H1 (cell line): ENCODE measurements at regions not wholly inside any gene's neighbourhood (a gene's known extent, or its start where the extent isn't known, plus 50 kb on each side); places are given as distances from the start of the nearest gene placed in this dataset.

Experiments
- CTCF ChIA-PET: fragments of 300-600 bp; sonication (Branson Sonifier 250); formaldehyde crosslinking; loops from one replicate; lab custom pipeline; 2021; ENCODE audit not compliant: partially characterized antibody; lab: Charles Lee
- POLR2A ChIA-PET: fragments of 300-600 bp; sonication (Branson Sonifier 250); formaldehyde crosslinking; loops from one replicate; lab custom pipeline; 2021; ENCODE audit warnings: inconsistent platforms; ENCODE audit not compliant: partially characterized antibody; lab: Charles Lee
- DNase-seq, 2 experiments: peaks; one replicate each; pipeline versions ENCODE4 v3.0.0 to v3.0.0-alpha.2; 2010 to 2022; ENCODE audit warnings: low spot score in 2 of 2, low read depth in 1 of 2, mixed read lengths in 1 of 2
- FAIRE-seq: peaks from 2 replicates; lab custom pipeline; 2011; peaks lifted over from hg19 to GRCh38; lab: Jason Lieb, UNC
- H2AFZ ChIP-seq: 2 replicates; pipeline ENCODE4 v1.8.1; 2012; ENCODE audit warnings: low read length, inconsistent platforms
- H2AK5ac ChIP-seq: 2 replicates; pipeline ENCODE4 v1.6.1; 2013; ENCODE audit warnings: low read depth, low read length
- H2BK120ac ChIP-seq: replicated peaks from 2 replicates; pipeline ENCODE3; 2013; ENCODE audit warnings: low read depth, low read length, inconsistent platforms
- H2BK12ac ChIP-seq: 2 replicates; pipeline ENCODE4 v1.6.1; 2013; ENCODE audit warnings: low read depth, low read length
- H2BK15ac ChIP-seq: 2 replicates; pipeline ENCODE4 v1.6.1; 2013; ENCODE audit warnings: low read length
- H2BK20ac ChIP-seq: 2 replicates; pipeline ENCODE4 v1.6.1; 2013; ENCODE audit warnings: low read length
- H2BK5ac ChIP-seq: 2 replicates; pipeline ENCODE4 v1.6.1; 2013; ENCODE audit warnings: low read depth, low read length
- H3K14ac ChIP-seq: 2 replicates; pipeline ENCODE4 v1.6.1; 2013; ENCODE audit warnings: inconsistent platforms; ENCODE audit not compliant: insufficient read length
- H3K18ac ChIP-seq: 2 replicates; pipeline ENCODE4 v1.6.1; 2013; ENCODE audit warnings: low read length; ENCODE audit errors: extremely low read depth
- H3K23ac ChIP-seq: 2 replicates; pipeline ENCODE4 v1.6.1; 2013; ENCODE audit warnings: inconsistent platforms; ENCODE audit not compliant: insufficient read length
- H3K23me2 ChIP-seq: 2 replicates; pipeline ENCODE4 v1.6.1; 2013; ENCODE audit warnings: low read depth, low read length
- H3K27ac ChIP-seq: 2 replicates; pipeline ENCODE4 v1.6.1; 2011; ENCODE audit warnings: low read depth, low read length, inconsistent platforms
- H3K27me3 ChIP-seq, 4 experiments: replicated peaks in 1 of 4; 1 replicate in 1 of 4; 2 replicates in 3 of 4; pipeline versions ENCODE4 v1.6.1 to v1.8.1; 2011 to 2013; ENCODE audit warnings: low read length in 3 of 4, mild to moderate bottlenecking in 3 of 4, inconsistent platforms in 2 of 4, mixed read lengths in 2 of 4, moderate library complexity in 1 of 4; ENCODE audit not compliant: control insufficient read depth in 3 of 4, insufficient read depth in 3 of 4; ENCODE audit errors: extremely low read depth in 1 of 4
- H3K36me3 ChIP-seq, 4 experiments: 2 replicates each; pipeline versions ENCODE4 v1.6.1 to v1.8.1; 2011 to 2013; ENCODE audit warnings: mild to moderate bottlenecking in 4 of 4, low read length in 3 of 4, moderate library complexity in 2 of 4, control low read depth in 1 of 4, inconsistent platforms in 1 of 4; ENCODE audit not compliant: insufficient read depth in 4 of 4, control insufficient read depth in 2 of 4
- H3K4ac ChIP-seq: replicated peaks from 2 replicates; pipeline ENCODE3; 2013; ENCODE audit warnings: low read length, low read depth, mixed read lengths, inconsistent platforms; ENCODE audit not compliant: insufficient read length
- H3K4me1 ChIP-seq, 4 experiments: replicated peaks in 1 of 4; 1 replicate in 1 of 4; 2 replicates in 3 of 4; pipeline versions ENCODE4 v1.6.1 to v1.8.1; 2011 to 2013; ENCODE audit warnings: low read length in 3 of 4, inconsistent platforms in 2 of 4, mixed read lengths in 1 of 4; ENCODE audit not compliant: insufficient read depth in 4 of 4, control insufficient read depth in 3 of 4
- H3K4me2 ChIP-seq, 2 experiments: 2 replicates each; pipeline versions ENCODE4 v1.6.1 to v1.8.1; 2011 to 2013; ENCODE audit warnings: low read depth in 2 of 2, low read length in 2 of 2, control low read depth in 1 of 2, inconsistent platforms in 1 of 2, mild to moderate bottlenecking in 1 of 2; ENCODE audit not compliant: insufficient read depth in 1 of 2
- H3K4me3 ChIP-seq, 4 experiments: fragments of 200-600, 300-600 bp in 1 of 4; sonication (generic), shearing (Covaris generic), sonication (Bioruptor Twin) in 1 of 4; 2 replicates each; pipeline versions ENCODE4 v1.5.1 to v1.8.1; 2011 to 2016; ENCODE audit warnings: low read length in 4 of 4, low read depth in 3 of 4, control low read depth in 2 of 4, inconsistent platforms in 2 of 4, mild to moderate bottlenecking in 2 of 4, mixed read lengths in 1 of 4, moderate library complexity in 1 of 4; ENCODE audit not compliant: insufficient read depth in 2 of 4; ENCODE audit errors: extremely low read depth in 1 of 4
- H3K56ac ChIP-seq: replicated peaks from 2 replicates; pipeline ENCODE3; 2013; ENCODE audit warnings: low read depth, mild to moderate bottlenecking, mixed read lengths, low read length, inconsistent platforms; ENCODE audit not compliant: insufficient read length
- H3K79me1 ChIP-seq: 2 replicates; pipeline ENCODE4 v1.6.1; 2013; ENCODE audit warnings: low read depth, low read length, control low read depth
- H3K79me2 ChIP-seq, 2 experiments: 2 replicates each; pipeline versions ENCODE4 v1.6.1 to v1.8.1; 2012 to 2013; ENCODE audit warnings: low read length in 2 of 2, mild to moderate bottlenecking in 2 of 2, inconsistent platforms in 1 of 2; ENCODE audit not compliant: insufficient read depth in 2 of 2, control insufficient read depth in 1 of 2
- H3K9ac ChIP-seq, 4 experiments: replicated peaks in 1 of 4; 1 replicate in 1 of 4; 2 replicates in 3 of 4; pipeline versions ENCODE4 v1.6.1 to v1.8.1; 2011 to 2013; ENCODE audit warnings: low read depth in 3 of 4, low read length in 3 of 4, control low read depth in 2 of 4, mild to moderate bottlenecking in 2 of 4, moderate library complexity in 2 of 4, inconsistent platforms in 1 of 4; ENCODE audit errors: extremely low read depth in 1 of 4
- H3K9me3 ChIP-seq, 2 experiments: 2 replicates each; pipeline versions ENCODE4 v1.6.1 to v1.8.1; 2012 to 2013; ENCODE audit warnings: mild to moderate bottlenecking in 2 of 2, moderate library complexity in 2 of 2, control low read depth in 1 of 2, inconsistent platforms in 1 of 2, low read depth in 1 of 2, low read length in 1 of 2, mixed read lengths in 1 of 2; ENCODE audit not compliant: insufficient read depth in 2 of 2
- H4K20me1 ChIP-seq, 2 experiments: replicated peaks in 1 of 2; 2 replicates each; pipeline versions ENCODE3 to v1.8.1; 2011 to 2013; ENCODE audit warnings: inconsistent platforms in 2 of 2, low read length in 2 of 2, mild to moderate bottlenecking in 1 of 2; ENCODE audit not compliant: insufficient read depth in 2 of 2, control insufficient read depth in 1 of 2
- H4K5ac ChIP-seq: 2 replicates; pipeline ENCODE4 v1.6.1; 2013; ENCODE audit warnings: low read length, low read depth, mixed read lengths, inconsistent platforms; ENCODE audit not compliant: insufficient read length
- H4K8ac ChIP-seq: 2 replicates; pipeline ENCODE4 v1.8.0; 2013; ENCODE audit warnings: mild to moderate bottlenecking, moderate library complexity, low read length, inconsistent platforms; ENCODE audit not compliant: insufficient read depth; ENCODE audit errors: extremely low read depth
- H4K91ac ChIP-seq: replicated peaks from 2 replicates; pipeline ENCODE3; 2013; ENCODE audit warnings: low read length, mixed read lengths, inconsistent platforms; ENCODE audit not compliant: insufficient read length
- ATF3 ChIP-seq: IDR thresholded peaks from 2 replicates; pipeline ENCODE4 v1.6.1; 2011; ENCODE audit warnings: low read depth, mild to moderate bottlenecking, low read length; ENCODE audit not compliant: insufficient read depth
- BCL11A ChIP-seq, 2 experiments: IDR thresholded peaks; one replicate each; pipeline ENCODE4 v1.6.1; 2011; ENCODE audit warnings: low read depth in 2 of 2, low read length in 2 of 2, mild to moderate bottlenecking in 2 of 2
- BRCA1 ChIP-seq: IDR thresholded peaks from 2 replicates; pipeline ENCODE4 v1.6.1; 2012; ENCODE audit warnings: low read depth, low read length, improper control_type of control experiment
- CEBPB ChIP-seq: IDR thresholded peaks from 2 replicates; pipeline ENCODE4 v1.6.1; 2012; ENCODE audit warnings: low read depth, low read length
- CHD2 ChIP-seq: IDR thresholded peaks from 2 replicates; pipeline ENCODE4 v1.6.1; 2012; ENCODE audit warnings: low read length, improper control_type of control experiment
- GTF2F1 ChIP-seq: IDR thresholded peaks from 2 replicates; pipeline ENCODE4 v1.6.1; 2012; ENCODE audit warnings: low read depth, low read length, improper control_type of control experiment, borderline replicate concordance
- JUND ChIP-seq: IDR thresholded peaks from 2 replicates; pipeline ENCODE4 v1.6.1; 2011; ENCODE audit warnings: mild to moderate bottlenecking, improper control_type of control experiment, low read length
- KDM4A ChIP-seq: IDR thresholded peaks from one replicate; pipeline ENCODE4 v1.7.1; 2012; ENCODE audit warnings: low read depth, mild to moderate bottlenecking, moderate library complexity, low read length, inconsistent platforms; ENCODE audit not compliant: severe bottlenecking
- MAFK ChIP-seq: IDR thresholded peaks from 2 replicates; pipeline ENCODE4 v1.6.1; 2012; ENCODE audit warnings: low read depth, mild to moderate bottlenecking, improper control_type of control experiment, low read length
- PHF8 ChIP-seq: fragments of 200-600 bp; sonication (generic); conservative IDR thresholded peaks from 2 replicates; pipeline ENCODE4 v1.7.1; 2012; ENCODE audit warnings: low read depth, mild to moderate bottlenecking, inconsistent platforms, low read length, moderate library complexity
- POLR2A ChIP-seq, 2 experiments: IDR thresholded peaks; 1 replicate in 1 of 2; 2 replicates in 1 of 2; pipeline ENCODE4 v1.6.1; 2011; ENCODE audit warnings: low read depth in 2 of 2, low read length in 2 of 2, mild to moderate bottlenecking in 2 of 2; ENCODE audit errors: control extremely low read depth in 1 of 2
- POLR2AphosphoS5 ChIP-seq: IDR thresholded peaks from 2 replicates; pipeline ENCODE4 v1.6.1; 2011; ENCODE audit warnings: low read depth, low read length
- RAD21 ChIP-seq, 2 experiments: IDR thresholded peaks in 1 of 2; conservative IDR thresholded peaks in 1 of 2; 2 replicates each; pipeline ENCODE4 v1.6.1; 2011; ENCODE audit warnings: low read depth in 2 of 2, low read length in 2 of 2, improper control_type of control experiment in 1 of 2, inconsistent platforms in 1 of 2, mild to moderate bottlenecking in 1 of 2, moderate library complexity in 1 of 2
- RBBP5 ChIP-seq: IDR thresholded peaks from 2 replicates; pipeline ENCODE4 v1.7.1; 2012; ENCODE audit warnings: low read depth, mild to moderate bottlenecking, inconsistent platforms, low read length, moderate library complexity, borderline replicate concordance
- TAF1 ChIP-seq: IDR thresholded peaks from 2 replicates; pipeline ENCODE4 v1.6.1; 2011; ENCODE audit warnings: mild to moderate bottlenecking, low read depth, low read length
- whole genome bisulfite sequencing, 2 experiments: shearing (Covaris generic) in 1 of 2; methylation state at CpG; one replicate each; pipeline versions ENCODE4 v1.1.6 to v1.1.7; 2013 to 2015; ENCODE audit warnings: low lambda C conversion rate in 2 of 2, mixed read lengths in 2 of 2, inconsistent platforms in 1 of 2, low coverage in 1 of 2, missing lambda C conversion rate in 1 of 2; ENCODE audit not compliant: insufficient replicate concordance in 2 of 2, insufficient coverage in 1 of 2, insufficient read length in 1 of 2; ENCODE audit errors: extremely low coverage in 1 of 2, missing lambda C conversion rate in 1 of 2; 5-methylcytosine and 5-hydroxymethylcytosine counted together

GRCh38 chr16:17861981-17862479 is 391.3 kb upstream of the XYLT1 start:
- Histone ChIP-seq H2BK120ac (no peak overlapping the region), H3K79me2 (no peaks in the 10 kb centered on the region), H2BK20ac (no peak overlapping the region), H3K36me3 (no peaks in the 10 kb centered on the region), H3K23me2 (no peaks in the 10 kb centered on the region), H3K27ac (no peak overlapping the region), H2AFZ (no peak overlapping the region), H3K18ac (no peak overlapping the region)
- CTCF ChIA-PET: no interaction called here
- no peak for FAIRE-seq
- TF ChIP-seq TAF1 (no peak), JUND (no peak), POLR2AphosphoS5 (no peak), BRCA1 (no peak), MAFK (no peak), ATF3 (no peak), CEBPB (no peak), PHF8 (no peak), RBBP5 (no peak), BCL11A (IDR thresholded peaks at IDR 0.05; ENCODE audit: low read depth in 2 of 2, low read length in 2 of 2) (no peak), CHD2 (no peak), RAD21 (IDR thresholded peaks at IDR 0.05 in 1 of 2, conservative IDR thresholded peaks at IDR 0.05 in 1 of 2; ENCODE audit: low read depth in 2 of 2, low read length in 2 of 2) (no peak), POLR2A (IDR thresholded peaks at IDR 0.05; ENCODE audit: control extremely low read depth in 1 of 2, low read depth in 2 of 2, low read length in 2 of 2) (no peak), GTF2F1 (no peak), KDM4A (no peak)
- TF ChIP-seq, all 59 proteins: peak for 0
- Histone ChIP-seq H2AK5ac (no peak overlapping the region), H3K9me3 (no peaks in the 10 kb centered on the region), H3K4me3 (no peak overlapping the region), H4K91ac (no peak overlapping the region), H3K4ac (no peak overlapping the region), H3K4me1 (no peaks in the 10 kb centered on the region), H4K20me1 (no peaks in the 10 kb centered on the region), H3K14ac (no peak overlapping the region), H3K56ac (no peak overlapping the region), H2BK12ac (no peak overlapping the region), H2BK15ac (no peak overlapping the region), H3K79me1 (no peaks in the 10 kb centered on the region), H4K5ac (no peak overlapping the region), H3K9ac (no peak overlapping the region), H3K27me3 (no peaks in the 10 kb centered on the region), H3K23ac (no peak overlapping the region), H2BK5ac (no peak overlapping the region), H3K4me2 (no peak overlapping the region), H4K8ac (no peak overlapping the region)
- 94% methylated on average over 6 of the region's 6 CpGs; no CpG with 5 or more reads in 1 of the 2 experiments for WGBS, 2 experiments
- POLR2A ChIA-PET: no interaction called here
- no peak for DNase-seq
